Osteocyte (in vitro differentiated cells): ENCODE measurements at regions not wholly inside any gene's neighbourhood (a gene's known extent, or its start where the extent isn't known, plus 50 kb on each side); places are given as distances from the start of the nearest gene placed in this dataset.

Experiments used
- DNase-seq: peaks from one replicate; pipeline ENCODE4 v3.0.0; 2021; ENCODE audit warnings: mixed read lengths; ENCODE audit not compliant: unreplicated experiment; ENCODE audit errors: extremely low spot score
- H3K27ac Mint-ChIP-seq: one replicate; pipeline ENCODE4 v1.8.0; 2021; ENCODE audit warnings: mild to moderate bottlenecking, mixed read lengths; ENCODE audit not compliant: unreplicated experiment
- H3K27me3 Mint-ChIP-seq: one replicate; pipeline ENCODE4 v1.8.0; 2021; ENCODE audit warnings: mixed read lengths; ENCODE audit not compliant: unreplicated experiment
- H3K36me3 Mint-ChIP-seq: one replicate; pipeline ENCODE4 v1.8.0; 2021; ENCODE audit warnings: mixed read lengths; ENCODE audit not compliant: unreplicated experiment
- H3K4me1 Mint-ChIP-seq: one replicate; pipeline ENCODE4 v1.8.0; 2021; ENCODE audit warnings: mixed read lengths; ENCODE audit not compliant: unreplicated experiment
- H3K4me3 Mint-ChIP-seq: one replicate; pipeline ENCODE4 v1.8.0; 2021; ENCODE audit warnings: mild to moderate bottlenecking, moderate library complexity, mixed read lengths; ENCODE audit not compliant: unreplicated experiment
- H3K9me3 Mint-ChIP-seq: one replicate; pipeline ENCODE4 v1.8.0; 2021; ENCODE audit warnings: mixed read lengths; ENCODE audit not compliant: unreplicated experiment
- TF ChIP-seq, protein P1 (sequence below): fragments of 200-600 bp; sonication (generic); IDR thresholded peaks from 2 replicates; pipeline ENCODE4 v1.5.0; 2021; ENCODE audit warnings: antibody characterized with exemption, mild to moderate bottlenecking, moderate library complexity

DNA sequence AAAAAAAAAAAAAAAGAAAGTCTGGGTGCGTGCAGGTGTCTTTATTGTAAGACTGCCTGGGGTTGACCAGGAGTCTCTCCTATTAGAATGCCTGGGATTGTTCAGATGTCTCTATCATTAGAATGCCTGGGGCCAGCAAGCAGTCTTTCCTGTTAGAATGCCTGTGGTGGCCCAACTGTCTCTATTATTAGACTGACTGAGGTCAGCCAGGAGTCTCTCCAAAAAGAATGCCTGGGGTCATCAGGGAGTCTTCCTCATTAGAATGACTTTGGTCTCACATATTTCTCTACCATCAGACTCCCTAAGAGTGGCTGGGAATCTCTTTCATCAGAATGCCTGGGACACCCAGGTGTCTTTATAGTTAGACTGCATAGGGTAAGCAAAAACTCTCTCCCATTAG lies 1577.5 kb downstream of the UQCRFS1 start:
- TF ChIP-seq, protein P1, sequence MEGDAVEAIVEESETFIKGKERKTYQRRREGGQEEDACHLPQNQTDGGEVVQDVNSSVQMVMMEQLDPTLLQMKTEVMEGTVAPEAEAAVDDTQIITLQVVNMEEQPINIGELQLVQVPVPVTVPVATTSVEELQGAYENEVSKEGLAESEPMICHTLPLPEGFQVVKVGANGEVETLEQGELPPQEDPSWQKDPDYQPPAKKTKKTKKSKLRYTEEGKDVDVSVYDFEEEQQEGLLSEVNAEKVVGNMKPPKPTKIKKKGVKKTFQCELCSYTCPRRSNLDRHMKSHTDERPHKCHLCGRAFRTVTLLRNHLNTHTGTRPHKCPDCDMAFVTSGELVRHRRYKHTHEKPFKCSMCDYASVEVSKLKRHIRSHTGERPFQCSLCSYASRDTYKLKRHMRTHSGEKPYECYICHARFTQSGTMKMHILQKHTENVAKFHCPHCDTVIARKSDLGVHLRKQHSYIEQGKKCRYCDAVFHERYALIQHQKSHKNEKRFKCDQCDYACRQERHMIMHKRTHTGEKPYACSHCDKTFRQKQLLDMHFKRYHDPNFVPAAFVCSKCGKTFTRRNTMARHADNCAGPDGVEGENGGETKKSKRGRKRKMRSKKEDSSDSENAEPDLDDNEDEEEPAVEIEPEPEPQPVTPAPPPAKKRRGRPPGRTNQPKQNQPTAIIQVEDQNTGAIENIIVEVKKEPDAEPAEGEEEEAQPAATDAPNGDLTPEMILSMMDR, result no peak
- Mint-ChIP-seq H3K36me3 (no peaks in the 10 kb centered on the region), H3K27me3 (no peaks in the 10 kb centered on the region), H3K4me3 (no peak overlapping the region), H3K9me3 (peaks cover 54% of the 10 kb centered on the region), H3K4me1 (no peaks in the 10 kb centered on the region), H3K27ac (no peak overlapping the region)
- DNase-seq, result peak; percentile 27

- H3K4me1 Mint-ChIP-seq, result no peaks in the 10 kb centered on the region
- H3K27ac Mint-ChIP-seq, result no peak overlapping the region
- no peak overlapping the region for H3K4me3 Mint-ChIP-seq
- no peaks in the 10 kb centered on the region for H3K27me3 Mint-ChIP-seq
- DNase-seq, result no peak
- TF ChIP-seq, protein P1, result no peak
- H3K36me3 Mint-ChIP-seq, result no peaks in the 10 kb centered on the region
- peaks cover 70% of the 10 kb centered on the region for H3K9me3 Mint-ChIP-seq
These were observed 1594.9 kb downstream of the UQCRFS1 start for GRCh38 chr19:27618006-27618405.

DNA sequence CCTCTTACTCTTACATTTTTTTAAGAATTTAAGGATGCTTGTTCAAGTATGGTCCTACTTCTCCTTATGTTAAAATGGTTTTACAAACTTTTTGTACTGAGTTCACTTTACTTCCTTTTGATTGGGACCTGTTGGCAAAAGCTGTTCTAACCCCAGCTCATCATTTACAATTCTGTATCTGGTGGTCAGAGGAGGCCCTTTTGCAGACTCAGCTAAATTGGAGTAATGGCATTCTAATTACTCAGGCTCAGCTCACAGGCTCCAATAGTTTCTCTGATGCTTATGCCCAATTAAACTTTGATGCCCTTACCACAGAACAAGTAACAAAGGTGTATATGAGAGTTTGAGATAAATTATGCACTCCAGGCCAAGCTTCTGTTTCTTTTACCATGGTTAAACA lies 1632.0 kb downstream of the UQCRFS1 start:
- H3K4me1 Mint-ChIP-seq, result no peaks in the 10 kb centered on the region
- H3K27me3 Mint-ChIP-seq, result no peaks in the 10 kb centered on the region
- peaks cover 46% of the 10 kb centered on the region for H3K9me3 Mint-ChIP-seq
- TF ChIP-seq, protein P1, result no peak
- no peaks in the 10 kb centered on the region for H3K36me3 Mint-ChIP-seq
- no peak overlapping the region for H3K27ac Mint-ChIP-seq
- no peak for DNase-seq
- no peak overlapping the region for H3K4me3 Mint-ChIP-seq
